Adrenal gland (tissue), 5 donors: ENCODE measurements at regions not wholly inside any gene's neighbourhood (a gene's known extent, or its start where the extent isn't known, plus 50 kb on each side); places are given as distances from the start of the nearest gene placed in this dataset.

Experiments
- POLR2A ChIP-seq, 2 donors: fragments of 450-650 bp; IDR thresholded peaks; one replicate each; pipeline ENCODE4 v1.6.1; 2017; ENCODE audit warnings: antibody characterized with exemption in 2 of 2, mild to moderate bottlenecking in 2 of 2, moderate library complexity in 1 of 2
- TF ChIP-seq, protein P1 (sequence below), 6 experiments: fragments of 450-650 bp in 4 of 6; fragments of 200-600 bp in 2 of 6; sonication (generic) in 1 of 6; IDR thresholded peaks; 1 replicate in 5 of 6; 2 replicates in 1 of 6; pipeline versions ENCODE4 v1.5.1 to v1.8.0; 2016 to 2021; ENCODE audit warnings: antibody characterized with exemption in 6 of 6, mild to moderate bottlenecking in 2 of 6, moderate library complexity in 1 of 6
- donor health status: DM: no; HTN: no; CAD: no.

DNA sequence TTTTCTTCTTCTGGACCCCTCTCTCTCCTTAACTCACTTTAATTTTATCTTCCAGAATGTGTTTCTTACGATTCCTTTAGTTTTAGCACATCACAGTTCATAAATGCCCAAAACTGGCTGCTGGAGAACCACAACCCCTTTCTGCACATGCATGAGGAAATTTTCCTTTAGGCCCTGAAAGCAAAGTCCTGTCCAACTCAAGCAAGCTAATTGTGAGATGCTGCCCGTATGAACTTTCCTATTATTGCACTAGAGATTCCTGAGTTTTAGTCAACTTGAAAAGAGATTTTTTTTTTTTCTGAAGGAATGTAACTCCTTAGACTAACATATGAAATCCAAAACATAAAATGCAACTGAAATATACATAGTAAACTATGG is 52.1 kb upstream of the DAB2 start:
- TF ChIP-seq, protein P1, sequence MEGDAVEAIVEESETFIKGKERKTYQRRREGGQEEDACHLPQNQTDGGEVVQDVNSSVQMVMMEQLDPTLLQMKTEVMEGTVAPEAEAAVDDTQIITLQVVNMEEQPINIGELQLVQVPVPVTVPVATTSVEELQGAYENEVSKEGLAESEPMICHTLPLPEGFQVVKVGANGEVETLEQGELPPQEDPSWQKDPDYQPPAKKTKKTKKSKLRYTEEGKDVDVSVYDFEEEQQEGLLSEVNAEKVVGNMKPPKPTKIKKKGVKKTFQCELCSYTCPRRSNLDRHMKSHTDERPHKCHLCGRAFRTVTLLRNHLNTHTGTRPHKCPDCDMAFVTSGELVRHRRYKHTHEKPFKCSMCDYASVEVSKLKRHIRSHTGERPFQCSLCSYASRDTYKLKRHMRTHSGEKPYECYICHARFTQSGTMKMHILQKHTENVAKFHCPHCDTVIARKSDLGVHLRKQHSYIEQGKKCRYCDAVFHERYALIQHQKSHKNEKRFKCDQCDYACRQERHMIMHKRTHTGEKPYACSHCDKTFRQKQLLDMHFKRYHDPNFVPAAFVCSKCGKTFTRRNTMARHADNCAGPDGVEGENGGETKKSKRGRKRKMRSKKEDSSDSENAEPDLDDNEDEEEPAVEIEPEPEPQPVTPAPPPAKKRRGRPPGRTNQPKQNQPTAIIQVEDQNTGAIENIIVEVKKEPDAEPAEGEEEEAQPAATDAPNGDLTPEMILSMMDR (IDR thresholded peaks at IDR 0.05) = no peak
- no peak for TF ChIP-seq POLR2A (IDR thresholded peaks at IDR 0.05)
